Natural killer cell treated with Interleukin-12 subunit alpha and Interleukin-12 subunit beta and Interleukin-15 and Interleukin-18, amount 100 ng/mL, for 72 hours (primary cell): ENCODE measurements at regions not wholly inside any gene's neighbourhood (a gene's known extent, or its start where the extent isn't known, plus 50 kb on each side); places are given as distances from the start of the nearest gene placed in this dataset.

Experiments
- ATAC-seq, 2 donors: fragments of 150-1000 bp; cut with Tn5 transposase in 1 of 2; sonication (Bioruptor Pico), chemical (Tn5 transposase) in 1 of 2; 2 replicates each; pipeline ENCODE4 v1.10.0; 2021
- DNase-seq: peaks from one replicate; pipeline ENCODE4 v3.0.0; 2022; ENCODE audit warnings: low spot score
- H3K27ac Mint-ChIP-seq, 2 donors: 1 replicate in 1 of 2; 2 replicates in 1 of 2; pipeline ENCODE4 v1.8.0; 2022; ENCODE audit warnings: mixed read lengths in 2 of 2, mild to moderate bottlenecking in 1 of 2, moderate library complexity in 1 of 2
- H3K27me3 Mint-ChIP-seq, 2 donors: 1 replicate in 1 of 2; 2 replicates in 1 of 2; pipeline ENCODE4 v1.8.0; 2022; ENCODE audit warnings: mixed read lengths in 2 of 2
- H3K36me3 Mint-ChIP-seq: one replicate; pipeline ENCODE4 v1.8.0; 2022; ENCODE audit warnings: mixed read lengths
- H3K4me1 Mint-ChIP-seq, 2 donors: 1 replicate in 1 of 2; 2 replicates in 1 of 2; pipeline ENCODE4 v1.8.0; 2022; ENCODE audit warnings: low read depth in 2 of 2, mixed read lengths in 2 of 2, mild to moderate bottlenecking in 1 of 2
- H3K4me3 Mint-ChIP-seq: one replicate; pipeline ENCODE4 v1.8.0; 2022; ENCODE audit warnings: mixed read lengths
- H3K9me3 Mint-ChIP-seq: 2 replicates; pipeline ENCODE4 v1.8.0; 2022; ENCODE audit warnings: mixed read lengths

DNA sequence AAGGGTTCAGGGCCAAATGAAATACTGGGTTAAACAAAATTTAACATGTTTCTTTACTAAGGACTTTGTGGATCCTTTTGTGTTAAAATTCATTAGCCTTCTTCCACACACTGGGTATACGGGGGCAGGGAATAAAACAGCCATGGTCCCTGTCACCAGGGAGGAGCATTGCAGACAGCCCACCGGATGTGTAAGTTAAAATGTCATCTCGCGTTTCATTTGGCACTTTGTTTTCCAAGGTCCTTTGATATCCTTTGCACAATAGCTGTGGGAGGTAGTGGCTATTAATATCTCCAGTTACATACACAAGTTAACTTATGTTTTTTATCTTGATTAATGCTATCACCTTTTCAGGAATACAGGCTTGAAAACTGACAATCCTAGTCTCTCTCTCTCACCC is 172.7 kb downstream of the BARHL2 start:
- Mint-ChIP-seq H3K27ac (no peak overlapping the region), H3K36me3 (no peaks in the 10 kb centered on the region), H3K4me3 (no peak overlapping the region), H3K4me1 (no peaks in the 10 kb centered on the region), H3K9me3 (no peaks in the 10 kb centered on the region), H3K27me3 (peaks cover 14 to 17% of the 10 kb centered on the region in 2 donors)
- ATAC-seq (no peak), DNase-seq (no peak)

DNA sequence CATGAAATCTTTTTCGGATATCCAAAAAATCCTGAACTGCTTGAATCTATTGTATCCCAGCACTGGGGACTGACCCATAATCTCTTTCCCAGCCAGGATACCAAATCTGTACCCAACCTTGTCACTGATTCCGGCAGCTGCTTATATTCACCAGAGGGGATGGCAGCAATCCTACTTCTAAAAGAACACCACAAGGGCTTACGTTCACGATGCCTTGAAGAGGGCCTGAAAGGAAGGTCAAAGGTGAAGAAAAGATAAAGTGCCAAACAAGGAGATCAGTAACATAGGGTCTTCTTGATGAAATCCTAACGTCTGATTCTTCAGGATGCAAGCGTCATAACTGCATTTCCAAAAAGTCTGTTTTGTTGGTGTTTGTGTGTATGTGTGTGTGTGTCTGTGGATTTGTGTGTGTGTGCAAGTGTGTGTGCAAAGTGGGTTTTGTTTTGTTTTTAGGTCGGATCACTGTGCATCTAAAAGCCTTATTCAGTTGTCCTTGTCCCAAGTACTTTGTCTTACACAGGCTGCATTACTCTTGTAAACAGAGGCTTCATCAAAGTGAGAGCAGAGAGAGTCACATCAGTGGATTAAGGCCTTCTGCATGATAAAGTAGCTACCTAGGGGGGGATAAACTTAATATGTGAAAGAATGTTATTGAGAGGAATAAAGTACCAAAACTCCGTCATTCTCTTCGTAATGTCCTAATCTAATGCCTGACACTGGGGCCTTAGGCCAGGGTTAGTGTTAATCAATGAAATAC is 179.3 kb downstream of the BARHL2 start:
- ATAC-seq (no peak), DNase-seq (no peak)
- no peaks in the 10 kb centered on the region for H3K4me1 Mint-ChIP-seq
- no peaks in the 10 kb centered on the region for H3K36me3 Mint-ChIP-seq
- peaks cover 9 to 13% of the 10 kb centered on the region in 2 donors for H3K27me3 Mint-ChIP-seq
- no peaks in the 10 kb centered on the region for H3K9me3 Mint-ChIP-seq
- no peak overlapping the region for H3K27ac Mint-ChIP-seq
- H3K4me3 Mint-ChIP-seq, result no peak overlapping the region

DNA sequence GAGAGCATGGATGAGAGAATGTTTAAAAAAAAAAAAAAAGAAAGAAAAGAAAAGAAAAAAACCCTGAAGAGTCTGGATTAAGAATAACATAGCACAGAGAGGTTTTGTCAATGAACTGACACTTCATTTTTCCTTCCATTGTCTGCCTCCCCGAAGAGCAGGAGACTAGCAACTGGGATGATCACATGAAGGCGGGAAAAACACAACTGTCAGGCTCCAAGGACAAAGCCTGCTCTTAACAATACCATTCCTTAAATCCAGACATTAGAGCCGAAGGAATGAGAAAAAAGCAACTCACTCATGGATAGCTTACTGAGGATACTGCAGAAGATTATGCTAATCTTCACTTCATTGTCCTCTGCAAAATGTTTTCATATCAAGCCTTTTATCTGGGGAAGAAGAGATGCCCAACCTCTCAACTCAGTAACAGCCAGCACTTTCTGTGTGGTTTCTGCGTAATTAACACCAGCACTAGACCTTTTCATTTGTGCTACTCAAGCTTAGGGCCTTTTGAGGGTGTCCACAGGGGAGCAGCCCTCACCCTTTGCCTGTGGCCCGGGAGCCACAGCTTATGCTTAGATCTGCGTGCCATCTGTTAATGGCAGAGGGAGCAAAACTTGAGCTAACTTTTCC is 182.3 kb downstream of the BARHL2 start:
- ATAC-seq (no peak), DNase-seq (no peak)
- no peaks in the 10 kb centered on the region for H3K4me1 Mint-ChIP-seq
- H3K36me3 Mint-ChIP-seq, result no peaks in the 10 kb centered on the region
- no peak overlapping the region for H3K4me3 Mint-ChIP-seq
- no peak overlapping the region for H3K27ac Mint-ChIP-seq
- H3K27me3 Mint-ChIP-seq, result peaks cover 10 to 13% of the 10 kb centered on the region in 2 donors
- no peaks in the 10 kb centered on the region for H3K9me3 Mint-ChIP-seq

DNA sequence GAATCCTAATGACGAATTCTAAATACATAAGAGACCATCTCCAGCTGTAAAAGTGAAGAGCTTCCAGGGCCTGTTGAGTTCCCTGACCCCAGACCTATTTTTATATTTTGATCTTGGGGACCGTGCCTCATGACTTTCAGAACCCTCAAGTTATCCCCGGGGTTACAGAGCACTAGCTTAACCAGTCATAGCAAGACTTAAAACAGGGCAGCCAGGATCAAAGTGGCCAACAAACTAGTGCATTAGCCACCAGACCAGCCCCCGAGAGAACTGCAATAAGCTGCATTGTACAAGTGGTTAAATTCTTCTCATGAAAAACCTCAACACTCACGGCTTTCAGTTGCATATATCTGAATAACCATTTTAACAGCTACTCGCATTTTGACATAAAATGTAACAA is 183.0 kb downstream of the BARHL2 start:
- no peaks in the 10 kb centered on the region for H3K9me3 Mint-ChIP-seq
- H3K27me3 Mint-ChIP-seq, result peaks cover 10 to 13% of the 10 kb centered on the region in 2 donors
- no peak for DNase-seq
- no peaks in the 10 kb centered on the region for H3K4me1 Mint-ChIP-seq
- H3K4me3 Mint-ChIP-seq, result no peak overlapping the region
- ATAC-seq, result no peak
- H3K36me3 Mint-ChIP-seq, result no peaks in the 10 kb centered on the region
- no peak overlapping the region for H3K27ac Mint-ChIP-seq

DNA sequence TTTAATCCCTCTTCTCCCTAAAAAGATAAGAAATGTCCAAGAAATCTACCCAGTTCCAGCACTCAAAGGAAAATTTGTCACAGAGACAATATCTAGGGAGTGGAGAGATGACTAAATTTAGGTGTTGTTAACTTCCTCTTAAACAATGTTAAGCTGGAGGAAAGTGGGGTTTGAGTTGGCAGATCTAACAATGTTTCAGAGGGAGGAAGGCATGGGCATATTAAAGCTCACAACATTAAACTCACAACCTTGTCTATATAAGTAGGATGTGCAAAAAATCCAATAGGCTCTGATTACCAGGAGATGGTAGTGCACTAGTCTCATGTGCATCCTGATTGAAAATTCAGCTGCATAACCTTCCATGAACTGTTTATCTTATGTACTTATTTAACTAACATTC is 190.1 kb downstream of the BARHL2 start:
- Mint-ChIP-seq H3K4me3 (no peak overlapping the region), H3K36me3 (no peaks in the 10 kb centered on the region), H3K9me3 (peaks cover 3% of the 10 kb centered on the region), H3K27me3 (peaks cover 4 to 12% of the 10 kb centered on the region in 2 donors), H3K4me1 (no peaks in the 10 kb centered on the region), H3K27ac (no peak overlapping the region)
- ATAC-seq (no peak), DNase-seq (no peak)

DNA sequence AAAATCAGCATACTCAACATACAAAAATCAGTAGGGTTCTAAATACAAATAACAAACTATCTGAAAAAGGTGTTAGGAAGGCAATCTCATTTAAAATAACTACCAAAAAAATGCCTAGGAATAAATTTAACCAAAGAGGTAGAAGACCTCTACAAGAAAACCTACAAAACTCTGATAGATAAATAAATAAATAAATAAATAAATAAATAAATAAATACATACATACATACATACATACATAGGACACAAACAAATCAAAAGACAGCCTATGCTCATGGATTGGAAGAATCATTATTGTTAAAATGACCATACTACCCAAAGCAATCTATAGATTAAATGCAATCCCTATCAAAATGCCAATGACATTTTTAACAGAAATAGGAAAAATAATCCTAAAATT is 194.7 kb downstream of the BARHL2 start:
- Mint-ChIP-seq H3K27me3 (peaks cover 2 to 14% of the 10 kb centered on the region in 2 donors), H3K27ac (no peak overlapping the region), H3K4me3 (no peak overlapping the region), H3K4me1 (no peaks in the 10 kb centered on the region), H3K9me3 (peaks cover 6% of the 10 kb centered on the region), H3K36me3 (peaks cover 6% of the 10 kb centered on the region)
- ATAC-seq (no peak), DNase-seq (no peak)

DNA sequence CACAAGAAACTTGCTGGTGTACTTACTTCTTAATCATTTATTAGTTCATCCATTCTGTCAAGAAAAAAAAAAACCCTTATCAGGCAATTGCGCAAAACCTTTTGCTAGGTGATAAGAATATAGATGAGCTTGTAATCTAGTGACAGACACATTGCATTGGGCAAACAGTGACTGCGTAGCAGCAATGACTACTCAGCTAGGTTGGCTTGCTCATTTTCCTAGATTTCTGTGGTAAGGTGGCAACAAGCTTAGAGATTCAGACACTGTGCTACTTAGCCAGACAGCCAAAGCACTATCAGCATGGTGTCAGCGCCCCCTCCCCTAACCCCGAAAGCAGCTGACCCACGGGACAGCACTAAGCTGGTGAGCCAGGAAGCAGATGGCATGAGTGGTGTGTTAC is 203.1 kb downstream of the BARHL2 start:
- peaks cover 6% of the 10 kb centered on the region for H3K9me3 Mint-ChIP-seq
- H3K27ac Mint-ChIP-seq, result no peak overlapping the region
- peaks cover 6% of the 10 kb centered on the region for H3K36me3 Mint-ChIP-seq
- peaks cover 11 to 19% of the 10 kb centered on the region in 2 donors for H3K27me3 Mint-ChIP-seq
- no peak overlapping the region for H3K4me3 Mint-ChIP-seq
- no peaks in the 10 kb centered on the region for H3K4me1 Mint-ChIP-seq
- DNase-seq (no peak), ATAC-seq (no peak)

DNA sequence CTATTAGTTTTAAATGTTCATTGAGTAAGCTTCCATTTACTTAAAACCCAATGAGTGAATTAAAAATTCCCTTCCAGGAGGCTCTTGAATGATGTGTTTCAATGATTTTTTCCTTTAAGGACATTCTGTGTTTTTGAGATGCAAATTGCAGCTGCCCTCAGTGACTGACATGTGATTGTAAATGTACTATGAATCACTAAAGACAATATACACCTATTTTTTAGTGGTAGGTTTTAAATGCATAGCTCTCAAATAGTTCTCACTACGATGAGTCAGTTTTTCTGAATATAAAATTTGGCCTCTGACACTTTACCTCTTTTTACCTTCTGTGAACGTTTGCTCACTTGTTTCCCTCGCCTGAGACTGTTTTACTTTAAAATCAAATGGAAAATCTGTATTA is 204.7 kb downstream of the BARHL2 start:
- Mint-ChIP-seq H3K27ac (no peak overlapping the region), H3K4me1 (no peaks in the 10 kb centered on the region), H3K4me3 (no peak overlapping the region), H3K36me3 (no peaks in the 10 kb centered on the region), H3K27me3 (peaks cover 11 to 15% of the 10 kb centered on the region in 2 donors), H3K9me3 (peaks cover 3% of the 10 kb centered on the region)
- DNase-seq, result no peak
- no peak for ATAC-seq

DNA sequence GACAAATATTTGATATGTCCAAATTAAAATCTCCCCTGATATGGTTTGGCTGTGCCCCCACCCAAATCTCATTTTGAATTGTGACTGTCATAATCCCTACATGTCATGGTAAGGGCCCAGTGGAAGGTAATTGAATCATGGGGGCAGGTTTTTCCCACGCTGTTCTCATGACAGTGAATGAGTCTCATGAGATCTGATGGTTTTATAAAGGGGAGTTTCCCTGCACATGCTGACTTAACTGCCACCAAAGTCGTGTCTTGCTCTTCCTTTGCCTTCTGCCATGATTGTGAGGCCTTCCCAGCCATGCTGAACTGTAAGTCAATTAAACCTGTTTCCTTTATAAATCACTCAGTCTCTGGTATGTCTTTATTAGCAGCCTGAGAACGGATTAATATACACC is 207.0 kb downstream of the BARHL2 start:
- ATAC-seq, result no peak
- Mint-ChIP-seq H3K4me1 (no peaks in the 10 kb centered on the region), H3K4me3 (no peak overlapping the region), H3K27me3 (peaks cover 0 to 19% of the 10 kb centered on the region in 2 donors), H3K9me3 (no peaks in the 10 kb centered on the region), H3K36me3 (no peaks in the 10 kb centered on the region), H3K27ac (no peak overlapping the region)
- no peak for DNase-seq

DNA sequence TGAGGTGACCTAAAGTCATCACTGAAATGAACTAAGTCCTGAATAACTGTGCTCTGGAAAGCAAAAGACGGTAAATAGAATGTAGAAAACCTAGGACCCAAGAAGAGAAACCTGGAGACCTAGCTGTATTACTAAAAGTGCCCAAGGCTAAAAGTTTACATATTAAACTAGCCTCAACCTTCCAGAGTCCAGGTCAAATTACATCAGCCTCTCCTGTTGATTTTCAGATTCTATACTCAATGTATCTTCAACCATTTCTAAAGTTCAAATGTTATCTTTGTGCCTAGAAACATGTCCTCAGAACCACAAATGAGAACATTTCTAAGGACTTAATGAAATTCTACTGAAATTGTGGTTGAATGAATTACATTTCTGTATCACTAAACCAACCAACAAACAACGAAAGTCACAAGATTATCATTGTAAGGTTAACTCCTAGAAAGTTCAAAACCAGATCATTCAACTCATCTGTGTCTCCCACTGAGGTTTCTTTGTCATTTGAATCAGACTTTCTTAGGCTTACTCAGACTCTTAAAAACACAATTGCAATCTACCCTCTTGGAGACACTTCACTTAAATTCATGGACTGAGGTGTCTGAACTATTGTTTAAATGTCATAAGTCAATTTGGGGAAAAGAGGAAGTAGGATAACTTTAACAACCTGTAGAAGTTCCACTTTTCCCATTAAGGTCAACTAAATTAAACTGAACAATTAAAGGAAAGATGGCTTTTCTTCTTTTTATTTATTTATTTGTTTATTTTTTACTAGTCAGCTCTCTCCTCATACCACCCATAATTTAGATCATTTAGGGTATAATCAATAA is 207.7 kb downstream of the BARHL2 start:
- ATAC-seq, result no peak
- H3K27me3 Mint-ChIP-seq, result peaks cover 0 to 16% of the 10 kb centered on the region in 2 donors
- no peaks in the 10 kb centered on the region for H3K4me1 Mint-ChIP-seq
- H3K27ac Mint-ChIP-seq, result no peak overlapping the region
- no peaks in the 10 kb centered on the region for H3K9me3 Mint-ChIP-seq
- no peaks in the 10 kb centered on the region for H3K36me3 Mint-ChIP-seq
- H3K4me3 Mint-ChIP-seq, result no peak overlapping the region
- no peak for DNase-seq

DNA sequence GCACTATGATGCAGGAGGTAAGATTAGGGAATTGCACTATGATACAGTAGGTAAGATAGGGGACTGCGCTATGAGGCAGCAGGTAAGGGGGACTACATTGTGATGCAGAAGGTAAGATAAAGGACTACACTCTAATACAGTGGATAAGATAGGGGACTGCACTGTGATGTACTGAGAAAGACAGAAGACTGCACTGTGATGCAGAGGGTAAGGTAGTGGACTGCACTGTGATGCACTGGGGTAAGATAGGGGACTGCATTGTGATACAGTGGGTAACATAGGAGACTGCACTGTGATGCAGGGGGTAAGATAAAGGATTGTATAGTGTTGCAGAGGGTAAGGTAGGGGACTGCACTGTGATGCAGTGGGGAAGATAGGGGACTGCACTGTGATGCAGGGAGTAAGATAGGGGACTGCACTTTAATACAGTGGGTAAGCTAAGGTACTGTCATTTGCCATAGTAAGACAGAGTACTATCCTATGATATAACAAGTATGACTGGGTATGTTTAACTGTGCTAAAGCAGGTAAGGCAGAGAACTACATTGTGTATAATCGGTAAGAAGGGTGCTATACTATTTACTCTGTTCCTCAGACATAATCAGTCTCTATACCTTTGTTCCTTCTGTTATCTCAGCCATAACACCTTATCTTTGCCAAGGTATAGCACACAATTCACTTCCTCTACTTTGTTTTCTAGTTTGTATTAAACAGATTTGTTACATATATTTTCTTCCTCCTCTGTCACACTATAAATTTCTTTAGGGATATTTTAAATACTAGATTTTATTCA is 208.5 kb downstream of the BARHL2 start:
- peak; percentile 48 to 55 for ATAC-seq
- H3K4me3 Mint-ChIP-seq, result no peak overlapping the region
- peaks cover 0 to 11% of the 10 kb centered on the region in 2 donors for H3K27me3 Mint-ChIP-seq
- H3K36me3 Mint-ChIP-seq, result no peaks in the 10 kb centered on the region
- no peak for DNase-seq
- no peaks in the 10 kb centered on the region for H3K9me3 Mint-ChIP-seq
- no peak overlapping the region for H3K27ac Mint-ChIP-seq
- H3K4me1 Mint-ChIP-seq, result no peaks in the 10 kb centered on the region

DNA sequence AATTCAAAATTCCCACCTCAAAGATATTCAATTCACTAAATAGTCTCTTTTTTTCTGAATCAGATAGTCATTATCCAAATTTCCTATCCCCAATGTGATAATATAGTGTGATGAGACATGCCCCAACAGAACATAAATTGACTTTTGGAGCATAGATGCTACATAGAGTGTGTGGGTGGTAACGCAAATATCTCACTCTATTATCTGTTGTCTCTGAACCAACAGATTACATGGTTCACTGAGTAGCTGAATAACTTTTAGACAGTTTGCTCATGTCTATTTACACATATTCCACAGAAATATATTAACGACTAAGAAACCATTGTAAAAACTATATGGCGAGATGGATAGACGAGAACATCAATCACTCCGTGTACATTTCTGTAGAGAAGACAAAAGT is 209.9 kb downstream of the BARHL2 start:
- Mint-ChIP-seq H3K27ac (no peak overlapping the region), H3K9me3 (no peaks in the 10 kb centered on the region), H3K36me3 (no peaks in the 10 kb centered on the region), H3K4me3 (no peak overlapping the region), H3K27me3 (peaks cover 0 to 10% of the 10 kb centered on the region in 2 donors), H3K4me1 (no peaks in the 10 kb centered on the region)
- no peak for ATAC-seq
- DNase-seq, result no peak

DNA sequence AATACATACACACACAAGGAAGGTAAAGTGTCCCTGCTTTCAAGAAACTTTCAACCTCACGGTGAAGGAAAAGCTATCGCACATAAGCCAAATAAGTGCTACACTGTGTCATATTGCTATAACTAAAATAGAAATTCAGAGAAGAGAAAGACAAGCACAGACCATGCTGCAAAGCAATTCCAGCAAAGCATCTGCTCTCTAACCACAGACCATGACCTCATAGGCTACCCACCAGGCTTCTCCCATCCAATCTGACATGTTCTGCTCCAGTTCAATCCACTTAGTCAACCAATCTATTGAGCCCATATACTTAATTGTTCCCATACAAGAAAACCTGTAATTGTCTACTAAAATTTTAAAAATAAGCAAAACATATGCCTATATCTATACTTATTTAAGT is 211.3 kb downstream of the BARHL2 start:
- H3K27me3 Mint-ChIP-seq, result peaks cover 9 to 13% of the 10 kb centered on the region in 2 donors
- H3K4me1 Mint-ChIP-seq, result no peaks in the 10 kb centered on the region
- H3K27ac Mint-ChIP-seq, result no peak overlapping the region
- no peaks in the 10 kb centered on the region for H3K9me3 Mint-ChIP-seq
- DNase-seq (no peak), ATAC-seq (no peak)
- no peaks in the 10 kb centered on the region for H3K36me3 Mint-ChIP-seq
- no peak overlapping the region for H3K4me3 Mint-ChIP-seq
